NCI-H748 (cell line): ENCODE measurements at regions not wholly inside any gene's neighbourhood (a gene's known extent, or its start where the extent isn't known, plus 50 kb on each side); places are given as distances from the start of the nearest gene placed in this dataset.
"Not testable (repeated sequence)": the region's sequence is repeated elsewhere in the genome, so short reads cannot be mapped to it uniquely, and the experiment has no call there.

Experiments used
- DNase-seq: peaks from one replicate; lab custom pipeline; 2025; ENCODE audit not compliant: unreplicated experiment; lab: John Stamatoyannopoulos, UW

DNA sequence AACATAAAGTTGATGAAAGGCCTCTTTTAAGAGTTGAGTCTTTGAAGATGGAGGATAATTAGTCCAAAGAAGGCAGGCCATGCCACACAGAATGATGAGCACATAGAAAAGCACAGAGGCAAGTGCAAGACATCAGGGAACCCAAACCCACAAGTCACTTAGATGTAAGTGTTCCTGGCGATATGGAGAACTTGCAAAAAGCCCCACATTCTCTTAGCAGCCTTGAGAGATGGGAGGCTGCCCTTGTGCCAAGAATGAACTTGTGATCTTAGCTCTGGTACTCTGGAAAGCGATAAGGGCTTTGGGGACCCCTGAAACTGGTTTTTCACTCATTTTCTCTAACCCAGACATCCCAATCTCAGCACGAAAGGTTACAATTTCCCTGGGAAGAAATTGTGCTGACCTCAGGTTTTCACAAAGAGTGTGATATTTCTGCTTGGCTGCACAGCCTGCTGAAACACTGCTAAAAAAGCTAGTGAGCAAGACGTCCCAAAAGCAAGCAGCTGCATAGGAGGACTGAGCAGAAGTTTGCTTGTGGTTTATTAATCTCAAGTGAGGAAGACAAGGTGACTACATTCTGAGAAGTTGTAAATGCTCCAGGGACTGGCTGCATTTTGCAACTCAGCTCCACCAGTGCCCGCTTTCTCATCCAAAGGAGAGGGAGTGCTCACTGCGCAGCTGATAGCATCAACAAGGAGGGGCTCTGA, 496.9 kb upstream of the CAMK1G start:
- DNase-seq: no peak

DNA sequence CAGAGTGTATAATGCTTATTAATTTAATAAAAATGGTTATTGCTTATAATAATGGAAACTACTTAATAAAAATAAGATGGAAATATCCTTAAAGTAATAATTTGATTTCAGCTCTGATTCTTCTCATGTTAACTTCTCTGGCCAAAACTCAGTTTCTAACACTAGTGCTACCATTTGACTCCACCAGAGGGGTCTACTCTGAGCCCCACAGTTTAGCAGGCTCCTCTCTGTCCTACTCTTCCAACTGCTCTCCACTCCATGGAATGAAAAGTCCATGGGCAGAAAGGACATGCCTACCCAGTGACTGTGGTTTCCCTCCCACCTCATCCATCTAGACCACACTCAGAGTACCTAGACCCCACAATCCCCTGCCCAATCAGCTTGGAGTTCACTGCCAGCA, 489.1 kb upstream of the CAMK1G start:
- DNase-seq: no peak

DNA sequence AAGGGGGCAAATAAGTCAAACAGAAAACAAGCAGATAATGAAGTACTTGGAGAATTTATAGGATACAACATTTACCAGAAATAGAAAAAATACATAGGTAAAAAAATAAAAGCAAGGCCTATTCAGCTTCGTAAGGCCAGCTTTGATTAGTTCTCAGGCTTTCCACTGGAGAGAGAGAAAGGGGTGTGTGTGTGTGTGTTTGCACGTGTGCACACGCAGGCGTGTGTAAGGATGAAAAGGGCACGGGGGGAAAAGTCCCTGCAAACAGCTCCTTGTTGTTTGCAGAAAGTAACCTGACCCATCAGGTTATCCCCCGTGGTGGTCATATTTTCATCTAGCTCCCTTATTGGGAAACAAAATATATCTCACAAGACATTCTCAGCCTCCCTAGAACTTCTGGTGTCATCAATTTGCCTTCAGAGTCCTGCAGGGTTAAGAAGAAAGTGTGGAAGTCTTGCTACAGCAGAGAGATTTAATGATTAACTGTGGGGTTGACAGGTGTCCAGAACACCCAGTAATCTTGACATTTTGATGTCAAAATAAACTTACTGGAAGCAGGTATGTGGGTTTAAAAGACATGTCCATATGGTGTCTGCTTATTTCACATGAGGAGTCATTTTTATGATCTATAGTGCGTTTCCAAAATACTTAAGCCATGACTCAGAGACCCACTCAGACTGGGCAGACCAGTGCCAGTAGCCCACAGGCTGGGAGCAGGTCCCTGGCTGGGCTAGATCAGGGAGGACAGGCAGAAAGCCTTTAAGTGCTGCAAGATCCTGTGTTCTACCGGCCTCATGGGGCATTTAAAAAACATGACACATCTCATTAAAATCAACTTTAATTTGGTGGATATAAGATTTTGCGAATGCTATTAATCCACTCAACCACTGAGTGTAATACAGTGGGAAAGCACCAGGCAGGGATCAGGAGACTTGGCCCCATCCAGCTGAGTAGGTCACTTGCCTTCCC, 487.6 kb upstream of the CAMK1G start:
- DNase-seq: no peak

DNA sequence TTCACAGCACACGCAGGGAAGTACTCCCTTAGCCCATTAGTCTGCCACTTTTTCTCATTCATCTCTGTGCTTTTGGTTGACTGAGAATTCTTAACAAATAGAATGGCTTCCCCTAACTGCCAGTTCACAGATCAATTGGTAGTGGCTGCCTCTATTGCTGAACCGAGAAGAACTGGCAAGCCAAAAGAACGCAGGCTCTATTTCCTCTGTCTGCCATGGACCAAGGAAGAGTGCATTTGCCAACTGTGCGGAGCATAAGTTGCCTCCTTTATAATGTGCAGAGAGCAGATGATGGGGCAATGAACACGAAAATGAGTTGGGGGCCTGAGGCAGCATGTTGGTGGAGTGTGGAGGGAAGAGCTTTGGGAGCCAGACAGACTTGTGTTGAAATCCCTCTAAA, 483.1 kb upstream of the CAMK1G start:
- no peak for DNase-seq

DNA sequence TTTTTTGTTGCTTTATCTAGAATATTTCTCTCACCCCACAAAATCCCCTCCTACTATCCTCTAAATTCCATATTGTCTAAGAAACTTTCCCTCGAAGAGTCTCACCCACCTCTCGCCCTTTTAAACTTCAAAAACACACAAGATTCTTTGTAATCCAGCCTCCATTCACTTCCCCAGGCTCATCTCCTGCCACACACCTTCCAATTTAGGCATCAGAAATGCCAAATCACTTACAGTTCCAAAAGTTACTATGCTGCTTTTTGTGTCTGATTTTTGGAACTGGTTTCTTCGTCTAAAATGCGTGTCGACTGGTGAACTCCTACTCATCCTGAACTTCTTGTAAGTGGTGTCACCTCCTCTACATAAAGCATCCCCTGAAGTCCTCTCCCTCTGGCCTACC, 482.4 kb upstream of the CAMK1G start:
- no peak for DNase-seq

DNA sequence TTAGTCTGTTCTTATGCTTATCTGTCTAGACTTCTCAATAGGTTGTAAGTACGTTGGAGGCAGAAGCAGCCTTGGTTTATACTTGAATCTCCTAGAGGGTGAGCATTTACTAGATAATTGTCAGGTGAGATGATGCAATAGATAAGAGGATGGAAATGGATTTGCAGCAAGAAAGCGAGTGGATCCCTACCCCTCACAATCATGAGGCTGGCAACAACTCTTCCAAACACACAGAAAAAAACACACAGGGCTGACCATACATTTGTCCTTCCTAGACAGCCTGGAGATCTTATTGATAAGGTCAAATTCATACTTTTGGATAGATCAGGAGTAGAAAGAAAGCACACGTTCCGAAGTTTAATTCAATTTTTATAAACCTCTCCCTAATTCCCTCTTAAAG, 481.4 kb upstream of the CAMK1G start:
- DNase-seq: no peak

DNA sequence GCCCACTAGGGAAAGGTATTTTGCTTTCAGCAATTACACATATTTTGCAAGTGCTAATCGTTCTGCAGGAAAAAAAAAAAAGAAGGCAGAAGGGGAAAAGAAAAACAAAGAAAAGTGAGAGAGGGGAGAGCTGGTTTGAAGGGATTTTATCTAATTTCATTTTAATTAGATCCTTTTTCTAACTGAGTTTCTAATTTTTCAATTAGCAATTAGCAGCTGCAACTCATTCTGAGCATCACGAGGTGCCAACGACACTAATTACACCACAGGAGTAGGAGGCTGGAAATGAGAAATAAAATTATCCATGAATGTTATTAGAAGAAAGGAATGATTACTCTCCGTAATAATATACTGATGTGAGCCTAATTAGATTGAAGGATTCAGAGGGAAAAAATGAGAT, 481.0 kb upstream of the CAMK1G start:
- DNase-seq: no peak

DNA sequence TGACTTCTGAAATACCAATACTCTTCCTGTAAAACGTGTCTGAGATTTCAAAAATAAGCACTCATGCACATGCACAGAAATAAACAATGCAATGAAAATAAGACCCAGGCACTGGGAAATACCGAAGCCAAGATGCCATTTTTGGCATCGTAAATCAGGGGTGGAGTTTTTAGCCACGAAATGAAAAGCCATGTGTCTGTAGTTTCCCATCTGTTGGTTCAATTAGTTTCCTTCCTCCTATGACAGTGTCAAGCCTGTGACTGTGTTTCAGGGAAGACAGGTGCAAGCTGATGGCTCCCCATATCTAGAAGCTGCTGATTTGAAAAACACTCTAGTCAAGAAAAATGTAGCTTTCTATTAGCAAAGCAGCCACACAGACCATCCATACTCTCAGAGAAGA, 480.4 kb upstream of the CAMK1G start:
- DNase-seq: no peak

DNA sequence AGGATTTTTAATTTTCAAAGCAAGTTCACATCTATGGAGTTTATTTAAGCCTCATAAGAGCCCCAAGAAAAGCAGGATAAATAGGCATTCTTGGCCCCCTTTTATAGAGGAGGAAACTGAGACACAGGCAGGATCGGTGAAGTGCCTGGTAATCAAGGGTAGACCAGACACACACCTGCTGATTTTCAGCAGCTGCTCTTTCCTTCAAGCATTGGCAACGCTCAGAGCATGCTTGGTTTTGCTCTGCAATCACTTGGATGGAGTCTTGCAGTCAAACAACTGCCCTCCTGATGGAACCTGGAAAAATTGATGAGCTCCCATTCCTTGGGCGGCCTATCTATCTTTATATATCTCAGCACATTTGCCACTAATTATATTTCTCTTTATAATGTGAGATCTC, 478.9 kb upstream of the CAMK1G start:
- no peak for DNase-seq

DNA sequence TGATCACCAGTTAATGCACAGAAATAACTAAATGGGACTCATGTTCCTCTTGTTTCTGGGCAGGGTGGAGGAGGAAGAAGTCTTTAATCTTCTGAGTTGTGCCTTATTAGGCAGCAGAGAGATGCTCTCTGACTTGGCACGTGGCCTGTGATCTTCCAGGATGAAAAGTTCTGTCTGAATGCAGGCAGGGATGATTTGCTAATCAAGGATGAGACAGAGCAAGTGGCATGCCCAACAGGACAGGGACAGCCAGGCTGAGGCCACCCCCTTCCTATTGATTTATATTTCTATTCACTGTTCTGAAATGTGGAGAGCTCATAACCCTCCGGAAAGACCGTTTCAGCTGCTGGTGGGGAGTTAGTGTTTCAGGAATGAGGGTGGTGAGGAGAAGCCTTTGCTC, 477.8 kb upstream of the CAMK1G start:
- DNase-seq: no peak

DNA sequence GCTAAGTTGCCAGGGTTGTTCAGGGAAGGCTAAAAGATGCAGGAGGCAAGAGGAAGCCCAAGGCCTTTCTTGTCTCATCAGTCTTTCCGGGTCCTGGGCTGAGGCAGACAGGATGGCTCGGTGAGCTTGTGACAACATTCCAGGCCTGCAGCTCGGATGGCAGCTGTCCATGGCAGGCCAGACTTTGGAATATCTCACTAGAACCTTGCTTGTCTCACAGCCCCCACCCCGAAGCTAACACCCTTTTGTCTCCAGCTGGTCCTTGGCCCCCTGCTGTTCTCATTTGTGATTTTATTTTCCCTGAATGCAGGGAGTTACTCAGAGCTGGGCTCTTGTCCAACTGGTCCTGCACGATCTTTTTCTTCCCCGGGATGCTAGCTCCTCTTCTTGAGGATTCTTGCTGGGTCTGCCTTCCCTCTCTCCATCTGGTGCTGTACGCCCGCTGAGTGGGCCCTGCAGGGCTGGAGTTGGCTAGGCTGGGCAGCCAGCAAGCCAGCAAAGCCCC, 477.2 kb upstream of the CAMK1G start:
- DNase-seq: no peak

DNA sequence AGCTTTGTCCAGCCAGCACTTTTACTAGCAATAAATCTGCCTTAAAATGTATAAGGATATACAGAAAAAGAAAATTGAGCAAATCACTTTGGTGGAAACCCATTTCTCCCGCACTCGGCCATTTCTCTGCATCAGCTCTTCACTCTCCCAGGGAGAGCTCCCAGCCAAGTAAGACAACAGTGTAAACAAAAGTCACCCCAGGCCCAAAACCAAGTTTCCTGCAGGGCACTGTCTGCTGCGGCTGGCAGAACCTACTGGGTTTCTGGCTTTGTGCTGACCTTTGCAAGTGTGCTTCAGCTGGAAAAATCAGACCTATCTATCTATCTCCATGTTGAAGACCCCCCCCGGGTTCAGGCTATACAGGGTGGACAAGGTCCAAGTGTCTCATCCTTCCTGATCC, 476.7 kb upstream of the CAMK1G start:
- DNase-seq: no peak

DNA sequence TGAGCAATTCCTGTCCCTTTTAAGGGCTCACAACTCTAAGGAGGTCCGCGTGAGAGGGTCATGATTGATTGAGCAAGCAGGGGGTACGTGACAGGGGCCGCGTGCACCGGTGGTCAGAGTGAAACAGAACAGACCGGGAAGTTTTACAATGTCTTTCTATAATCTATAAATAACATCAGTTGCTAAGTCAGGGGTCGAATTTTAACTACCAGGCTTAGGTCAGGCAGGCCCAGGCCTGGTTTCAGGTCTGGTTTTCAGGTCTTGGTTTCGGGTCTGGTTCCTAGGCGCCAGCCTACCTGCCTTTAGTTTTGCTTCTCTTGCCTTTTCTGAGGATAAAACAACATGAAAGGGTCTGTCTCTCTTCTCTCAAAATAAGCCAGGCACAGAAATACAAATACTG, 476.0 kb upstream of the CAMK1G start:
- DNase-seq: no peak

DNA sequence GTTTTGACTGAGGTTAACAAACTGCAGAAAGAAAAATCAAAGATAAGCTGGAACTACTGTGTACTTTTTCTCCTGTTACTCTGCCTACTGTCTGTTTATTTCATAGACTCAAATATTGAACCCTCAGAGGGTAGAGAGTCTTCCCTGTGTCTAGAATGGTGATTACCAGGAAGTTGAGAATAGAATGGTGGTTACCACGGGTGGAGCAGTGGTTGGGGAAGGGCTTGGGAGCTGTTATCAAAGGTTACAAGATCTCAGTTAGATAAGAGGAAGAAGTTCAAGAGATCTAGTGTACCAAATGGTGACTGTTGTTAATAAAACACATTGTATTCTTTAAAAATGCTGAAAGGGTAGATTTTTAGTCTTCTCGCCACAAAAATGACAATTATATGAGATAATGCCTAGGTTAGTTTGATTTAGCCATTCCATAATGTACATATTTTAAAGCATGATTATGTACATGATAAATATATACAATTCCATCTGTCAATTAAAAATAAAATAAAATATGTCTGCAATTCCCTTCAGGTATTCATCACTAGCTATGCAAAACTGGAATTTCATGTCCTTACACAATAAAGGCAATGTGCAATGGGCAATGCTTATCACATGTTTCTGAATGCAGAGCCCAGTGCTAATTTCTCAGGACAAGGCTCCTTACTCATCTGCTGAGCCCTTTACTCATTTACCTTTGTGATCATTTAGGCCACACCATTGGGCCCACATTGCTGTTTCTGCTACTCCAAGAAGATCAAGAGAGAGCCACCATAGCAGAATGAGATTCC, 474.3 kb upstream of the CAMK1G start:
- DNase-seq: no peak

DNA sequence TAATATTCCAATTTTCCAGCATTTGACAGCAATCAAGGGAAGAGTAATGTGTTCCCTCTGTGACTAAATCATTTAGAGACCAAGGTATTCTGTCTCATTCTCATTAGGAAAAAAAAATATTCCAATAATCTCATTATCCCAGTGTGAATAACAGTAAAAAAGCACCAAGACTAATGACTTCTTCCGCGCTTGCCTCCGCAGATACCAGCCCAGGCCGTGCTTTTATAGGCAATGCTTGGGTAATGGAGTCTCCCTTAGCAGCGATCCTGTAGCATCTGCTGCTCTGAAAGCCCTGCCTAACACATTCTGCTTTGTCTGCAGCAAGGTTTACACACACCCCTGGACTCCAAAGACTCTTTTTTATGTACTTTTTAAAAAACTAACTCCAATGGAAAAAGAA, 470.0 kb upstream of the CAMK1G start:
- DNase-seq: no peak

DNA sequence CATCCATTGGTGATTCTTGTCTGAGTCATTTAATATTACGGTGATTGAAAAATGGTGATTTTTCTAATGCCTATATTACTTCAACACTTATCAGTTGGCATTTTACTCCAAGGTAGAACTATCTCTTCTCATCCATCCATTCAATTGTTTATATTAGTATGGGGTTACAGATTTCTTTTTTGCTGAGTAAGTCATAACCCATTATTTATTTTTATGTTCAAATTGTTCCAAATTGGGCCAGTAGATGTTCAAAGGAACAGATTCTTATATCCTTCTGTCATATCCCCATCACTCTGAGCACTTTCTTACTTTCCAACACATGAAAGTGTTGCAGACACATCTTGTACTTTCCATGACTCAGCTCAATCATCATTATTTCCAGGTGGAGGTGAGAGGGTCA, 466.8 kb upstream of the CAMK1G start:
- no peak for DNase-seq

DNA sequence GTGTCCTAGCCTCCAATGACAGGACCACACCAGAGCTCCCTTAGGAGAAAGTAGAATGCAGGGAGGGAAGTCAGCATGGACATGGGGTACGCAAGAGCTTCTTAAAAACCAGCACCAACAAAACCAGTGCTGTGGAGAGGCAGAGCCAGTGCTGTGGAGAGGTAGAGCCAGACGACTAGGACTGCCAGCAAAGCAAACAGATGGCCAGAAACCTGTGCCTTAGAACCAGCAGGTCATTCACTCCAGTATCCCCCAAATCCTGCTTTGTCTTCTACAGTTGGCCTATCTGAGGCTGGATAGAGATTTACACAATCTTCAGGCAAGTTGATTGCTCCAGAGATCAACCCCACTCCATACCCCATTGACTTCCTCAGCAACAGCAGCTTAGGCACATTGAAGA, 459.9 kb upstream of the CAMK1G start:
- DNase-seq: no peak

DNA sequence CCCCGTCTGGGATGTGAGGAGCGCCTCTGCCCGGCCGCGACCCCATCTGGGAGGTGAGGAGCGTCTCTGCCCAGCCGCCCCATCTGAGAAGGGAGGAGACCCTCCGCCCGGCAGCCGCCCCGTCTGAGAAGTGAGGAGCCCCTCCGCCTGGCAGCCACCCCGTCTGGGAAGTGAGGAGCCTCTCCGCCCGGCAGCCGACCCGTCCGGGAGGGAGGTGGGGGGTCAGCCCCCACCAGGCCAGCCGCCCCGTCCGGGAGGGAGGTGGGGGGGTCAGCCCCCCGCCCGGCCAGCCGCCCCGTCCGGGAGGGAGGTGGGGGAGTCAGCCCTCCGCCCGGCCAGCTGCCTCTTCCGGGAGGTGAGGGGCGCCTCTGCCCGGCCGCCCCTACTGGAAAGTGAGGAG, 454.4 kb upstream of the CAMK1G start:
- not testable (repeated sequence) for DNase-seq

DNA sequence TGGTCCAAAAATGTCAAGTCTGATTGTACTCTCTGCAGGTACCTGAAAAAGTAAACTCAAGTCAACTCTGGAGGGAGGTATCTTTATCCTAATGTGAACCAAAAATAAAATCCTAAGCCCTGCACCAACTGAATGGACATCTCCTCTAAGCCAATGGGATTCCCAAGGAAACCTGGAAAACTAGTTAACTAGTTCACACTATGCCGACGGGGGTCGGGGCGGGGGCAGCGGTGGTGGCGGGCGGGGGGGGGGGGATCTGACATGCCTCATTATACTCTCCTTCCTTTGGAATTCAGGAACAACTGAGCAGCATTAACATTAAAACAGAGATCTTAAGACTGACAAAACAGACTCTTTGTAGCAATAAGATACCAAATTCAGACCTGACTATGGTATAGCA, 452.6 kb upstream of the CAMK1G start:
- DNase-seq: no peak

DNA sequence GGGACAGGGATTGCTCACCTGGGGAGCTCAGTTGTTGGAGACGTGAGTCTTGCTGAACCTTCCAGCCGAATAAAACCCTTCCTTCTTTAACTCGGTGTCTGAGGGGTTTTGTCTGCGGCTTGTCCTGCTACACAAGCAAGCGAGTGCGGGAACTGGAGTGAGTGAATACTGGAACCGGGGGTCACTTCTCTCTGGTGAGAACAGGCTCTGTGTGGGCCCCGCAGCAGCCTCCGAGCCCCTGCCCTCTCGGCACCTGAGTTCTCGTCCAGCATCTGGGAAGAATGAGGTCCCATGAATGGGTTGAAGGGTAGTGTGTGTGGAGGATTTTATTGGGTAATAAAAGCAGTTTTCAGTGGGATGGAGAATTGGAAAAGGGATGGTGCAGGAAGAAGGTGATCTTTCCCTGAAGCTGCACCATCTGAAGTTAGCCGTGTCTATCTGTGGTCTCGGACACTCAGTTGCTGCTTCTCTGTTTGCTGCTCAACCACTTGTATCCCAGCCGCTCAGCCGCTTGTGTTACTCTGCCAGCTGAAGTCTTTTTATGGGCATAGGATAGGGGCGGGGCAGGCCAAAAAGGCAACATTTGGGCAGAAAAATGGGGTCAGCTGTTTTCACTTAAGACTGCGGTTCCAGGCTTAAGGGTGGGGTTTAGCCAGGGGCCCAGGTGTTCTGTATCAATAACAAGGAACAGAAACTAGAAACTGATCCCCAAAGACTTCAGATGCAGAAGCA, 450.6 kb upstream of the CAMK1G start:
- no peak for DNase-seq

DNA sequence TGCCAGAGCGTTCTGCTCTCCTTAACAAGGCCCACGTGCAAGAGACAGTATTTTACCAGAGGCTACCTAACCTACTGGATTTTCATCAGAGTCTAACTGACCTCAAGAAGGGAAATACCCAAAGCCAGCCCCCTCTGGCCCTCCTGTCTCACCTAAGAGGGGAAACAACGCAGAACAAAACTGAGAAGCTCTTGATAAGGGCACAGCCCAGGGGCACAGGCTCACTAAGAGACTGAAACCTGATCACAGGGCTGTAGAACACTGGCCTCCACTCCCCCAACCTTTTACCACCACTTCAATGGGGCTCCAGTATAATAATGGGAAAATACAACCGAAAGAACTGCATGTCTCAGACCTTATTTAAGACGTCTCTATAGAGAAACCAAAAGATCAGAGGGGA, 449.5 kb upstream of the CAMK1G start:
- DNase-seq: no peak
